ENCODE measurements at regions not wholly inside any gene's neighbourhood (a gene's known extent, or its start where the extent isn't known, plus 50 kb on each side); places are given as distances from the start of the nearest gene placed in this dataset.

- intact Hi-C loops (cut with DNase I): no loop called here
- WGBS, 3 donors: 48 to 55% (median 51%) methylated on average over 3 of the region's 3 CpGs
- Histone ChIP-seq H3K36me3 (ENCODE audit: insufficient read depth in 1 of 2, low read depth in 1 of 2) (no peaks in the 10 kb centered on the region), H3K27me3 (ENCODE audit: insufficient read depth in 3 of 3, low read length in 2 of 3) (peaks cover 0 to 10% (median 0%) of the 10 kb centered on the region in 3 donors), H3K4me1 (no peaks in the 10 kb centered on the region), H3K9me3 (no peaks in the 10 kb centered on the region), H3K4me3 (no peak overlapping the region), H3K27ac (no peak overlapping the region)
- no peak for DNase-seq
- ATAC-seq: no peak
- TF ChIP-seq CTCF (IDR thresholded peaks at IDR 0.05): no peak
Measured at GRCh38 chr7:26554952-26555351, 263.3 kb downstream of the SNX10 start.

GRCh38 chr7:26556061-26556881, 264.6 kb downstream of the SNX10 start:
- DNase-seq (no peak), ATAC-seq (no peak)
- intact Hi-C loops (cut with DNase I): no loop called here
- WGBS, 3 donors: 52 to 55% (median 53%) methylated on average over 12 of the region's 12 CpGs
- no peak overlapping the region for H3K4me3 ChIP-seq
- H3K36me3 ChIP-seq (ENCODE audit: insufficient read depth in 1 of 2, low read depth in 1 of 2): no peaks in the 10 kb centered on the region
- peaks cover 0 to 10% (median 0%) of the 10 kb centered on the region in 3 donors for H3K27me3 ChIP-seq (ENCODE audit: insufficient read depth in 3 of 3, low read length in 2 of 3)
- no peak overlapping the region for H3K27ac ChIP-seq
- no peak for TF ChIP-seq CTCF (IDR thresholded peaks at IDR 0.05)
- H3K4me1 ChIP-seq: no peaks in the 10 kb centered on the region
- H3K9me3 ChIP-seq: no peaks in the 10 kb centered on the region

GRCh38 chr7:26560526-26561256, 269.0 kb downstream of the SNX10 start:
- no peaks in the 10 kb centered on the region for H3K36me3 ChIP-seq (ENCODE audit: insufficient read depth in 1 of 2, low read depth in 1 of 2)
- peaks cover 0 to 3% (median 0%) of the 10 kb centered on the region in 3 donors for H3K27me3 ChIP-seq (ENCODE audit: insufficient read depth in 3 of 3, low read length in 2 of 3)
- H3K27ac ChIP-seq: no peak overlapping the region
- 50 to 74% (median 57%) methylated on average over 5 of the region's 5 CpGs for WGBS, 3 donors
- no peaks in the 10 kb centered on the region for H3K4me1 ChIP-seq
- H3K9me3 ChIP-seq: no peaks in the 10 kb centered on the region
- no peak for DNase-seq
- TF ChIP-seq CTCF (IDR thresholded peaks at IDR 0.05): no peak
- intact Hi-C loops (cut with DNase I): no loop called here
- no peak for ATAC-seq
- H3K4me3 ChIP-seq: no peak overlapping the region

GRCh38 chr7:26562841-26563240, 271.2 kb downstream of the SNX10 start:
- no peaks in the 10 kb centered on the region for H3K4me1 ChIP-seq
- H3K27ac ChIP-seq: no peak overlapping the region
- 72 to 79% (median 76%) methylated on average over 3 of the region's 3 CpGs for WGBS, 3 donors
- ATAC-seq (no peak), DNase-seq (no peak)
- intact Hi-C loops (cut with DNase I): no loop called here
- H3K4me3 ChIP-seq: no peak overlapping the region
- H3K9me3 ChIP-seq: no peaks in the 10 kb centered on the region
- H3K27me3 ChIP-seq (ENCODE audit: insufficient read depth in 3 of 3, low read length in 2 of 3): peaks cover 0 to 2% (median 0%) of the 10 kb centered on the region in 3 donors
- no peak for TF ChIP-seq CTCF (IDR thresholded peaks at IDR 0.05)
- H3K36me3 ChIP-seq (ENCODE audit: insufficient read depth in 1 of 2, low read depth in 1 of 2): no peaks in the 10 kb centered on the region
